Chondrocyte (in vitro differentiated cells): ENCODE measurements at regions not wholly inside any gene's neighbourhood (a gene's known extent, or its start where the extent isn't known, plus 50 kb on each side); places are given as distances from the start of the nearest gene placed in this dataset.
A peak's percentile ranks its signal among the peaks of the same experiment; 100 is the strongest.

Experiments used
- DNase-seq: peaks from one replicate; pipeline ENCODE4 v3.0.0; 2021; ENCODE audit warnings: mixed read lengths, low spot score
- H3K27ac Mint-ChIP-seq: one replicate; pipeline ENCODE4 v1.8.0; 2021; ENCODE audit warnings: mild to moderate bottlenecking, moderate library complexity, mixed read lengths; ENCODE audit not compliant: unreplicated experiment
- H3K27me3 Mint-ChIP-seq: 2 replicates; pipeline ENCODE4 v1.8.0; 2021; ENCODE audit warnings: low read depth, mixed read lengths
- H3K36me3 Mint-ChIP-seq: 2 replicates; pipeline ENCODE4 v1.8.0; 2021; ENCODE audit warnings: low read depth, mixed read lengths
- H3K4me1 Mint-ChIP-seq: 2 replicates; pipeline ENCODE4 v1.8.0; 2021; ENCODE audit warnings: low read depth, mild to moderate bottlenecking, mixed read lengths
- H3K4me3 Mint-ChIP-seq: one replicate; pipeline ENCODE4 v1.8.0; 2021; ENCODE audit warnings: mild to moderate bottlenecking, moderate library complexity, mixed read lengths; ENCODE audit not compliant: unreplicated experiment
- H3K9me3 Mint-ChIP-seq: 2 replicates; pipeline ENCODE4 v1.8.0; 2021; ENCODE audit warnings: low read depth, mixed read lengths
- CTCF ChIP-seq: fragments of 200-600 bp; sonication (generic); IDR thresholded peaks from 2 replicates; pipeline ENCODE4 v1.5.0; 2021; ENCODE audit warnings: antibody characterized with exemption, mild to moderate bottlenecking, moderate library complexity

DNA sequence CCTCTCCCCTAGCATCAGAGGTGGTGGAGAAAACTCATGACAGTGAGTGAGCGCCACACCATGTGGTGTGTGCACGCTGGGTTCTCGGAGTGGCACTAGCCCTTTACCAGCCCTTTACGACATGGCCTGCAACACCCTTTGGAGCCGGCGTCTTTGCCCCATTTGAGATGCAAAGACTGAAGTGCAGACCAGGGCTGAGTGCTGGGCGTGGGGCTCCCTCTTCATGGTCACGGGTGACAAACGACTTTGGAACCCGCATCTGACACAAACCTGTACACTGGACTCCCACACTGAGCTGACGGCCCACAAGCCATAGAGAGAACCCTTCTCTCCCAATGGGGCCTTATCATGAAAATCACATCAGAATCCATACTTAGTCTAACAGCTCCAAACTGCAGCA lies 76.8 kb upstream of the ALDH1L1 start:
- Mint-ChIP-seq H3K36me3 (peaks cover 3% of the 10 kb centered on the region), H3K4me1 (peaks cover 6% of the 10 kb centered on the region), H3K27me3 (no peaks in the 10 kb centered on the region)

GRCh38 chr3:126256251-126256650 lies 75.9 kb upstream of the ALDH1L1 start:
- no peak for TF ChIP-seq CTCF
- H3K4me1 Mint-ChIP-seq = peaks cover 5% of the 10 kb centered on the region
- DNase-seq = no peak
- no peaks in the 10 kb centered on the region for H3K9me3 Mint-ChIP-seq
- H3K36me3 Mint-ChIP-seq = no peaks in the 10 kb centered on the region
- no peak overlapping the region for H3K4me3 Mint-ChIP-seq
- H3K27ac Mint-ChIP-seq = no peak overlapping the region
- no peaks in the 10 kb centered on the region for H3K27me3 Mint-ChIP-seq

More for the DNA sequence above, 76.8 kb upstream of the ALDH1L1 start:
- Mint-ChIP-seq H3K27ac (no peak overlapping the region), H3K4me3 (no peak overlapping the region), H3K9me3 (peaks cover 6% of the 10 kb centered on the region)
- no peak for DNase-seq
- TF ChIP-seq CTCF = no peak

- Mint-ChIP-seq H3K27ac (no peak overlapping the region), H3K36me3 (no peaks in the 10 kb centered on the region), H3K27me3 (peaks cover 5% of the 10 kb centered on the region), H3K4me1 (no peaks in the 10 kb centered on the region), H3K4me3 (no peak overlapping the region), H3K9me3 (no peaks in the 10 kb centered on the region)
- no peak for TF ChIP-seq CTCF
- no peak for DNase-seq
Observed at GRCh38 chr3:126253072-126253471, 72.7 kb upstream of the ALDH1L1 start.

GRCh38 chr3:126252373-126252772 lies 72.0 kb upstream of the ALDH1L1 start:
- H3K4me1 Mint-ChIP-seq = no peaks in the 10 kb centered on the region
- peaks cover 5% of the 10 kb centered on the region for H3K27me3 Mint-ChIP-seq
- H3K9me3 Mint-ChIP-seq = no peaks in the 10 kb centered on the region
- no peak for DNase-seq
- H3K36me3 Mint-ChIP-seq = no peaks in the 10 kb centered on the region
- H3K27ac Mint-ChIP-seq = no peak overlapping the region
- TF ChIP-seq CTCF = no peak
- H3K4me3 Mint-ChIP-seq = no peak overlapping the region

DNA sequence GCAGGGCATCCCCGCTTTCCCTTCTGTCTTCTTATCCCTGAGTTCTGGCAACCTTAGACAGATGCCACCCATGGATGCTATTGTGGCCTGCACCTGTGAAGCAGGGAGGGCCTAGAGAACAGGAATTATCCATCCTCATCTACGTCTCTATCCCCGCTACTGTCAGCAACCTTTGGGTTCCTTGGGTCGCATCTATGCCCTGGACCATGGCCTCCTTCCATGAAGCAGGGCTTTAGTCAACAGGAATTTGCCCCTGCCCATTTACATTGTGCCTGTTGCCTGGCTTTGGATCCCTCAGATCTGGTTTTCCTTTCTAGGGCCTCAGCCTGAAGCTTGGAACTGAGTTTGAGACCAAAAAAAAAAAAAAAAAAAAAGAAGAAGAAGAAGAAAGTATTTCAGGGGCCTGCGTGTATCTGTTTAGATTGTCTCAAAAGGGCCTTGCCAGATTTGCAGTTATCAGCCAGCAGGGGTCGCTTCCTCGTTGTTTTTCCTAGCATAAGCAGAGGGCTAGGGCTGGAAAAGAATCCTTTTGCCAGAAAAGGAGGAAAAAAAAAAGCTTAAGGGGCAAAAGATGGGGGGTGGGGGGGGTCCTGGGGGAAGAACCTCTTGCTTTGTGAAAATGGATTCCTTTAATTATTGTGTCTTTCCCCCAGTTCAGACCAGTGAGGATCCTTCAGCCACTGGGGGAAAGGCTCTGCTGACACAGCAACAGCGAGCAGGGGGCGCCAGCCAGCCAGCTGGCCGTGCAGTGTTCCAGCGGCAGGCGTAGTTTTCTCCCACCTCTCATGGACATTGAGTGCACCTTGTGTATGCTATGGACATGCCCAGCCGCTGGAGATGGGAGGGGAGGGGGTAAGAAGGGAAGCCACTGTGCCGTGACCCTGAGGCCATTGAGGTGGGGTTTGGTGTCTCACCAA lies 65.7 kb upstream of the ALDH1L1 start:
- TF ChIP-seq CTCF = peak; percentile 82
- Mint-ChIP-seq H3K4me3 (no peak overlapping the region), H3K27me3 (peaks cover 13% of the 10 kb centered on the region), H3K9me3 (no peaks in the 10 kb centered on the region), H3K36me3 (no peaks in the 10 kb centered on the region), H3K27ac (no peak overlapping the region), H3K4me1 (no peaks in the 10 kb centered on the region)
- DNase-seq = no peak
